B cell (primary cell): ENCODE measurements at regions not wholly inside any gene's neighbourhood (a gene's known extent, or its start where the extent isn't known, plus 50 kb on each side); places are given as distances from the start of the nearest gene placed in this dataset.

Source experiments
- ATAC-seq: fragments of 200-7000 bp; cut with Tn5 transposase; one replicate; pipeline ENCODE4 v1.10.0; 2021; ENCODE audit warnings: low read depth, mild to moderate bottlenecking, moderate number of reproducible peaks, moderate library complexity
- CTCF ChIA-PET: fragments of 350-600 bp; sonication (Branson Sonifier 250); formaldehyde crosslinking; loops from one replicate; lab custom pipeline; 2021; ENCODE audit warnings: antibody characterized with exemption, inconsistent platforms; lab: Charles Lee
- POLR2A ChIA-PET: fragments of 350-600 bp; sonication (Branson Sonifier 250); formaldehyde crosslinking; loops from one replicate; lab custom pipeline; 2021; ENCODE audit warnings: antibody characterized with exemption; lab: Charles Lee
- DNase-seq: peaks from one replicate; pipeline ENCODE4 v3.0.0; 2013
- H2AFZ ChIP-seq: 2 replicates; pipeline ENCODE4 v1.6.1; 2012; ENCODE audit warnings: mild to moderate bottlenecking, low read depth, low read length; ENCODE audit not compliant: insufficient read depth, poor library complexity, severe bottlenecking
- H3K27ac ChIP-seq, 2 donors: 1 replicate in 1 of 2; 2 replicates in 1 of 2; pipeline ENCODE4 v1.5.1; 2012 to 2013; ENCODE audit warnings: low read length in 2 of 2, mild to moderate bottlenecking in 2 of 2, moderate library complexity in 1 of 2
- H3K27me3 ChIP-seq, 4 experiments: fragments of 200-600 bp in 1 of 4; sonication (generic) in 1 of 4; replicated peaks in 1 of 4; 1 replicate in 2 of 4; 2 replicates in 2 of 4; pipeline versions ENCODE4 v1.6.1 to v1.7.0; 2013 to 2016; ENCODE audit warnings: low read length in 3 of 4, mild to moderate bottlenecking in 2 of 4, mixed read lengths in 1 of 4, moderate library complexity in 1 of 4; ENCODE audit not compliant: insufficient read depth in 4 of 4, control insufficient read depth in 3 of 4; ENCODE audit errors: control extremely low read depth in 1 of 4
- H3K36me3 ChIP-seq, 2 experiments: replicated peaks in 1 of 2; 1 replicate in 1 of 2; 2 replicates in 1 of 2; pipeline versions ENCODE4 v1.6.1 to v1.7.1; 2013; ENCODE audit warnings: low read length in 1 of 2; ENCODE audit not compliant: insufficient read depth in 2 of 2, control insufficient read depth in 1 of 2; ENCODE audit errors: control extremely low read depth in 1 of 2, extremely low read depth in 1 of 2
- H3K4me1 ChIP-seq, 2 donors: fragments of 200-600 bp in 1 of 2; sonication (generic) in 1 of 2; 1 replicate in 1 of 2; 2 replicates in 1 of 2; pipeline versions ENCODE4 v1.5.1 to v1.6.1; 2013 to 2017; ENCODE audit warnings: low read length in 2 of 2; ENCODE audit not compliant: control insufficient read depth in 2 of 2, insufficient read depth in 2 of 2
- H3K4me2 ChIP-seq: replicated peaks from 2 replicates; pipeline ENCODE3; 2012; ENCODE audit warnings: mild to moderate bottlenecking, low read depth, low read length; ENCODE audit not compliant: poor library complexity, severe bottlenecking
- H3K4me3 ChIP-seq, 5 experiments: fragments of 200-600 bp in 1 of 5; sonication (generic) in 1 of 5; 1 replicate in 3 of 5; 2 replicates in 2 of 5; pipeline versions ENCODE4 v1.5.1 to v1.7.0; 2011 to 2016; ENCODE audit warnings: low read length in 4 of 5, mild to moderate bottlenecking in 4 of 5, low read depth in 2 of 5, control low read depth in 1 of 5, moderate library complexity in 1 of 5; ENCODE audit not compliant: insufficient read depth in 1 of 5; ENCODE audit errors: control extremely low read depth in 1 of 5, extremely low read depth in 1 of 5
- H3K79me2 ChIP-seq: fragments of 200-600 bp; sonication (generic); one replicate; pipeline ENCODE4 v1.6.0; 2016; ENCODE audit warnings: low read length; ENCODE audit not compliant: control insufficient read depth, insufficient read depth
- H3K9ac ChIP-seq: fragments of 200-600 bp; sonication (generic); 2 replicates; pipeline ENCODE4 v1.6.1; 2017; ENCODE audit warnings: mild to moderate bottlenecking, low read length, moderate library complexity
- H3K9me3 ChIP-seq, 3 donors: one replicate each; pipeline versions ENCODE4 v1.6.1 to v1.7.1; 2013; ENCODE audit warnings: low read length in 2 of 3; ENCODE audit not compliant: control insufficient read depth in 2 of 3, insufficient read depth in 1 of 3; ENCODE audit errors: control extremely low read depth in 1 of 3
- H4K20me1 ChIP-seq: 2 replicates; pipeline ENCODE4 v1.6.0; 2012; ENCODE audit warnings: mild to moderate bottlenecking, low read length; ENCODE audit not compliant: insufficient read depth, control insufficient read depth, poor library complexity, severe bottlenecking
- H3K27ac Mint-ChIP-seq: one replicate; pipeline ENCODE4 v1.8.0; 2021; ENCODE audit warnings: mixed read lengths
- H3K27me3 Mint-ChIP-seq: one replicate; pipeline ENCODE4 v1.8.0; 2021; ENCODE audit warnings: mixed read lengths
- H3K4me1 Mint-ChIP-seq: one replicate; pipeline ENCODE4 v1.8.0; 2021; ENCODE audit warnings: mixed read lengths
- H3K4me3 Mint-ChIP-seq: one replicate; pipeline ENCODE4 v1.8.0; 2021; ENCODE audit warnings: mixed read lengths
- H3K9me3 Mint-ChIP-seq: one replicate; pipeline ENCODE4 v1.8.0; 2022; ENCODE audit warnings: mixed read lengths; ENCODE audit not compliant: insufficient read depth
- EZH2 ChIP-seq: IDR thresholded peaks from 2 replicates; pipeline ENCODE4 v1.6.1; 2012; ENCODE audit warnings: borderline replicate concordance, low read depth, mild to moderate bottlenecking, moderate library complexity, low read length; ENCODE audit not compliant: insufficient read depth, poor library complexity, severe bottlenecking
- WGBS: methylation state at CpG from one replicate; pipeline ENCODE4 v1.1.5; 2013; ENCODE audit warnings: missing lambda C conversion rate; ENCODE audit not compliant: insufficient coverage; 5-methylcytosine and 5-hydroxymethylcytosine counted together
- intact Hi-C: fragments of 100-400 bp; cut with micrococcal nuclease; formaldehyde crosslinking; loops from one replicate; pipeline ENCODE4 v1.10.0; 2022
- TF ChIP-seq, protein P1 (sequence below): fragments of 200-600 bp; IDR thresholded peaks from one replicate; pipeline ENCODE4 v1.8.0; 2022; ENCODE audit warnings: antibody characterized with exemption, mild to moderate bottlenecking

DNA sequence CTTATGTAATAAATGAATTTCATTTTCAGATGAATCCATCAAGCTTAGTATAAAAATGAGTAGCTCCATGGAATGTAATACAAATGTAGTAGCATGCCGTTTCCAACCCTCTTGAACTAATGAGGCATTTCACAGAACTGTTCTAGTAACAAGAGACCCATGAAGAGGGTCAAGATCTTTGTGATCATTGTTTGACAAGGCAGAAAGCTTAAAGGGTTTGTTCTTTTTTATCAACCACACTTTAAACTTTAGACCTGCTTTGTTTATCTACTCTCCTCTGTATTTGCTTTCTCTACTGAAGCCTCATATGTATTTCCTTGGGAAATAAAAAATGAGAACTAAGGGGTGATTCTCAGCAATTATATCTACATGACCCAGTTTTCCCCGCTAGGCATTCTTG, 513.9 kb downstream of the ARAP2 start:
- H3K27me3 Mint-ChIP-seq, result no peaks in the 10 kb centered on the region
- no peaks in the 10 kb centered on the region for H3K4me1 ChIP-seq
- H3K9ac ChIP-seq, result no peak overlapping the region
- no CpG with 5 or more reads among the region's 2 CpGs for WGBS
- no peak overlapping the region for H3K27ac Mint-ChIP-seq
- no peaks in the 10 kb centered on the region for H3K9me3 Mint-ChIP-seq
- TF ChIP-seq, protein P1, sequence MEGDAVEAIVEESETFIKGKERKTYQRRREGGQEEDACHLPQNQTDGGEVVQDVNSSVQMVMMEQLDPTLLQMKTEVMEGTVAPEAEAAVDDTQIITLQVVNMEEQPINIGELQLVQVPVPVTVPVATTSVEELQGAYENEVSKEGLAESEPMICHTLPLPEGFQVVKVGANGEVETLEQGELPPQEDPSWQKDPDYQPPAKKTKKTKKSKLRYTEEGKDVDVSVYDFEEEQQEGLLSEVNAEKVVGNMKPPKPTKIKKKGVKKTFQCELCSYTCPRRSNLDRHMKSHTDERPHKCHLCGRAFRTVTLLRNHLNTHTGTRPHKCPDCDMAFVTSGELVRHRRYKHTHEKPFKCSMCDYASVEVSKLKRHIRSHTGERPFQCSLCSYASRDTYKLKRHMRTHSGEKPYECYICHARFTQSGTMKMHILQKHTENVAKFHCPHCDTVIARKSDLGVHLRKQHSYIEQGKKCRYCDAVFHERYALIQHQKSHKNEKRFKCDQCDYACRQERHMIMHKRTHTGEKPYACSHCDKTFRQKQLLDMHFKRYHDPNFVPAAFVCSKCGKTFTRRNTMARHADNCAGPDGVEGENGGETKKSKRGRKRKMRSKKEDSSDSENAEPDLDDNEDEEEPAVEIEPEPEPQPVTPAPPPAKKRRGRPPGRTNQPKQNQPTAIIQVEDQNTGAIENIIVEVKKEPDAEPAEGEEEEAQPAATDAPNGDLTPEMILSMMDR, result no peak
- TF ChIP-seq EZH2, result no peak
- no peak overlapping the region for H3K4me2 ChIP-seq
- no peaks in the 10 kb centered on the region for H3K36me3 ChIP-seq
- H2AFZ ChIP-seq, result no peak overlapping the region
- H3K4me3 ChIP-seq, result no peak overlapping the region
- intact Hi-C loops, result no loop called here
- no peak overlapping the region for H3K27ac ChIP-seq
- CTCF ChIA-PET, result no interaction called here
- no peak for DNase-seq
- POLR2A ChIA-PET, result no interaction called here
- H3K4me1 Mint-ChIP-seq, result no peaks in the 10 kb centered on the region
- no peaks in the 10 kb centered on the region for H3K9me3 ChIP-seq
- no peak overlapping the region for H3K4me3 Mint-ChIP-seq
- no peaks in the 10 kb centered on the region for H4K20me1 ChIP-seq
- no peak for ATAC-seq
- H3K27me3 ChIP-seq, result no peaks in the 10 kb centered on the region
- H3K79me2 ChIP-seq, result no peaks in the 10 kb centered on the region

GRCh38 chr4:35734381-35735098, 509.8 kb downstream of the ARAP2 start:
- Mint-ChIP-seq H3K4me1 (no peaks in the 10 kb centered on the region), H3K27ac (no peak overlapping the region), H3K27me3 (no peaks in the 10 kb centered on the region), H3K9me3 (no peaks in the 10 kb centered on the region), H3K4me3 (no peak overlapping the region)
- H2AFZ ChIP-seq, result no peak overlapping the region
- intact Hi-C loops, result no loop called here
- H3K4me3 ChIP-seq, result no peak overlapping the region
- DNase-seq (no peak), ATAC-seq (no peak)
- ChIA-PET POLR2A (no interaction called here), CTCF (no interaction called here)
- no peaks in the 10 kb centered on the region for H3K9me3 ChIP-seq
- no peak overlapping the region for H3K27ac ChIP-seq
- no peak overlapping the region for H3K9ac ChIP-seq
- TF ChIP-seq EZH2, result no peak
- TF ChIP-seq, protein P1, result no peak
- no peaks in the 10 kb centered on the region for H3K4me1 ChIP-seq
- H3K27me3 ChIP-seq, result no peaks in the 10 kb centered on the region
- no peaks in the 10 kb centered on the region for H3K36me3 ChIP-seq
- H3K4me2 ChIP-seq, result no peak overlapping the region
- H4K20me1 ChIP-seq, result no peaks in the 10 kb centered on the region
- WGBS, result no CpG with 5 or more reads among the region's 3 CpGs
- H3K79me2 ChIP-seq, result no peaks in the 10 kb centered on the region
